Stomach smooth muscle (tissue), 2 donors: ENCODE measurements at regions not wholly inside any gene's neighbourhood (a gene's known extent, or its start where the extent isn't known, plus 50 kb on each side); places are given as distances from the start of the nearest gene placed in this dataset.

ENCODE experiments used
- H3K27ac ChIP-seq: one replicate; pipeline ENCODE4 v1.7.0; 2013; ENCODE audit warnings: mild to moderate bottlenecking, low read length, inconsistent platforms
- H3K27me3 ChIP-seq, 2 donors: one replicate each; pipeline ENCODE4 v1.7.0; 2013; ENCODE audit warnings: low read length in 2 of 2; ENCODE audit not compliant: insufficient read depth in 2 of 2, control insufficient read depth in 1 of 2
- H3K36me3 ChIP-seq, 2 donors: one replicate each; pipeline ENCODE4 v1.7.0; 2013; ENCODE audit warnings: low read length in 2 of 2; ENCODE audit not compliant: control insufficient read depth in 2 of 2, insufficient read depth in 2 of 2
- H3K4me1 ChIP-seq: one replicate; pipeline ENCODE4 v1.7.0; 2013; ENCODE audit warnings: low read length; ENCODE audit not compliant: control insufficient read depth, insufficient read depth
- H3K4me3 ChIP-seq, 2 donors: one replicate each; pipeline ENCODE4 v1.7.0; 2013; ENCODE audit warnings: low read length in 2 of 2
- H3K9ac ChIP-seq, 2 donors: one replicate each; pipeline ENCODE4 v1.7.0; 2013; ENCODE audit warnings: low read length in 2 of 2, mild to moderate bottlenecking in 1 of 2
- H3K9me3 ChIP-seq, 2 donors: one replicate each; pipeline ENCODE4 v1.7.0; 2013; ENCODE audit warnings: low read length in 2 of 2; ENCODE audit not compliant: control insufficient read depth in 2 of 2
- donor health status: healthy.
- donor health status: Pancreatic carcinoma.

DNA sequence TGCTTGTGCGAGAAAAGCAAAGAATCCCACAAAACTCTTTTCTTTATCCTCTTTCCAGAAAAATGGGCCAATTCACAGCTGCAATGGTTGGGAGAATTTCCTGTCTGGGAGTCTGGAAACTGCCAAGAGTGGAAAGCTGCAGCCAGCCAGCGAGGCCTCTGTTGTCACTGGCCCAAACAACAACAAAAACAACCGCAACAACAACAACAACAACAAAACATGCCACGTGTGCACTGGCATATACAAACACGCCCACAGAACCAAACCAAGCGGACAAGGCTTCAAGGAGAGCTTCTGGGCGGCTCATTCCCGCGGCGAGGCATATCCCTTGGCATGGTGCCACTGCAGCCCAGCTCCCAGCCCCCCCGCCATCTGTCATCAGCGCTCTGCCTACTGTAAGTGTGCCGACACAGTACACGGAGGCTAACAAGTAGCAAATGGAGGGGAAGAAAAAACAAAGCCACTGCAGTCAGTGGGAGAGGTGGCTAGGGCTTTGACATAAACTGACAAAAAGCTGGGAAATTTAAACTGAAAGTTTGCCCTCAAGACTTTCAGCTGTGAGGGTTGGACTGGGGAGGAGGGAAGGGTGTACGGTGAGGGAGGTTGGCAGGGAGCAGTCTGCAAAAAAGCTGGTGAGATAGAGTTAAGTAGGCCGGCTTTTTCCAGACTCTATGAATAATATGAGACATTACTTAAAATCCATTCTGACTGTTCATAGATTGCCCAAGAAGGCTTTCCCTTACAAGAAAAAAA, 165.0 kb upstream of the ZNF462 start:
- Histone ChIP-seq H3K27ac (peak overlapping the region; percentile 73), H3K9me3 (no peaks in the 10 kb centered on the region)

DNA sequence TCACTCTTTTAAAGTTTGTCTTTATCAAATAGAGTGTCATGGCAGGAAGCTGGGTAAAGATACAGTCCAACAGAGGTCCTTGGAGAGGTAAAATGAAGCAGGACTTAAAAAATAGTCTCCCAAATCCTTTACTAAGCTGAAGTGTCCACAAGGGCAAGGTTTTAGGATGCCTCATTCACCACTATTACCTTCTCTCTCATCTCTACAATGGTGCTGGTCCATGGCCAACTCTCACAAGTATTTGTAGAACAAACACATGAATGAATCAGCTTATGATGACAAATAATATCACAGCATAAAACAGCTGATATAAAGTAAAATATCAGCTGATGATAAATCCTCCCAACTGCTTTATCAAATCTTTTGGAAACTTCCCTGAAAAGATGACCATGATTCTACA, 162.3 kb upstream of the ZNF462 start:
- Histone ChIP-seq H3K9me3 (peaks cover 0 to 2% of the 10 kb centered on the region in 2 donors), H3K27me3 (no peaks in the 10 kb centered on the region)

More for the DNA sequence above, 165.0 kb upstream of the ZNF462 start:
- H3K36me3 ChIP-seq: no peaks in the 10 kb centered on the region
- H3K4me1 ChIP-seq: peaks cover 12% of the 10 kb centered on the region
- H3K27me3 ChIP-seq: no peaks in the 10 kb centered on the region
- peak overlapping the region; percentile 22 to 58 for H3K9ac ChIP-seq
- H3K4me3 ChIP-seq: peak overlapping the region; percentile 48 to 68

DNA sequence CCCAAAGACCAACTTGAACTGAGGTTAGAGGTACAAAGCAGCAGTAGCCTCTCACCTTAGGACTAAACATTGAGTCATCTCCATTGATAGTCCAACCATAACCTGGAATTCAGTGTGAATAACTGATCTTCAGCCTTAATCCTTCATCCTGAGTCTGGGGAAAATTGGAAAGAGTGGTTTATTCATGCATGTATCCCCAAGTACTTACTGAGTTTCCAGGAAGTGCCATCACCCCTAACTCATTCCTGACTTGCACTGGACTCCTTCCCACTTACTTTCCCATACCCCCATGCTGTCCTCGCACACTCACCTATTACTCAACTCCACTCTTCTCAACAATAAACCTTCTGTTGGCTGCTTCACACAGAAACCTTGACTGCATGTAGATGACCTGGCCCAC, 161.4 kb upstream of the ZNF462 start:
- peaks cover 0 to 2% of the 10 kb centered on the region in 2 donors for H3K9me3 ChIP-seq
- no peak overlapping the region for H3K4me3 ChIP-seq
- no peaks in the 10 kb centered on the region for H3K27me3 ChIP-seq
- no peak overlapping the region for H3K9ac ChIP-seq
- no peak overlapping the region for H3K27ac ChIP-seq
- H3K4me1 ChIP-seq: peaks cover 10% of the 10 kb centered on the region
- H3K36me3 ChIP-seq: no peaks in the 10 kb centered on the region

More for the DNA sequence above, 162.3 kb upstream of the ZNF462 start:
- Histone ChIP-seq H3K36me3 (no peaks in the 10 kb centered on the region), H3K27ac (no peak overlapping the region), H3K4me3 (no peak overlapping the region), H3K4me1 (peaks cover 10% of the 10 kb centered on the region), H3K9ac (no peak overlapping the region)

DNA sequence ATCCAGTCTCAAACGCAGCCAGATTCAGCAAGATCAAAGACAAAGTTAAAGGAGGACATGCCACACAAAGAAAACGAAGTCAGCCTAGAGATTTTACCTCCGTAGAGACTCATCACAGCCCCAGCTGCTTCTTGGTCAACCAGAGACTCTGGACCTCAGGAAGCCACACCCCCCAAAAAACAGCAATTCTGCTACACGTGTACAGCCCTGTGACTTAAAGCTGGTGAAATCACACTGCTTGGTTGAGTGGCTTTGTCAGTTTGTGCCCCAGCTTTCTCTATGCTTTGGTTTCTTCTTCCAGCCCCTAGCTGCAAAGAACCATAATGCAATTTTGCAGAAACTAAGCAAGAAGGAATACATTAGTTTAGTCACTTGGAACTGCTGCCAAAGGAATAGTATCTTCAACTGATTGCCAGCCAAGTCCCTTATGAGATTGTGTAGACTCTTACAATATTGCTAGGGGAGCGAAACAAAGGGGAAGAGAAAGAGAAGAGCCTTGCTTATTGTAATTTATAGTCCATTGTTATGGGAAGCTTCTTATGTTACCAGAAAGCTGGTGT, 158.8 kb upstream of the ZNF462 start:
- Histone ChIP-seq H3K9ac (no peak overlapping the region), H3K4me1 (peaks cover 9% of the 10 kb centered on the region), H3K36me3 (no peaks in the 10 kb centered on the region), H3K27me3 (no peaks in the 10 kb centered on the region), H3K4me3 (no peak overlapping the region), H3K27ac (no peak overlapping the region), H3K9me3 (peaks cover 0 to 2% of the 10 kb centered on the region in 2 donors)

DNA sequence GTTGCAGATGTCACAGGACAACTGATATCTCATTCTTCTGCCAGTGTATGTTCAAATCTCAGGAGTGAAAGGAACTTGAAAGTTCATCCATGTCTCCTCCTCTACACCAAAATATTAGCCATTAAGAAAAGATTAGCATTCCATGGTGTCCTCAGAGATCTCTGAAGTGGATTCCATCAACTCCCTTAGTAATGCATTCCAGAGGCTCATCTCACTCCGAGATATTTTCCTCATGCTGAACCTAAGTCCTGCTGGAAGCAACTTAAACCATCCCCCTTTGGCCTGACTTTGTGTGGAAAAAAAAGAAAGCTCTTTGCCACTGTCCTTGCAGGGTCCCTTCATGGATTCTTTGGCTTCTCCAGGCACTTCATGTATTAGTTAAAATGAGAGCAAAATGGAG, 155.7 kb upstream of the ZNF462 start:
- Histone ChIP-seq H3K9me3 (peaks cover 0 to 2% of the 10 kb centered on the region in 2 donors), H3K9ac (no peak overlapping the region), H3K27ac (no peak overlapping the region), H3K36me3 (no peaks in the 10 kb centered on the region), H3K27me3 (no peaks in the 10 kb centered on the region), H3K4me3 (no peak overlapping the region), H3K4me1 (peaks cover 9% of the 10 kb centered on the region)

DNA sequence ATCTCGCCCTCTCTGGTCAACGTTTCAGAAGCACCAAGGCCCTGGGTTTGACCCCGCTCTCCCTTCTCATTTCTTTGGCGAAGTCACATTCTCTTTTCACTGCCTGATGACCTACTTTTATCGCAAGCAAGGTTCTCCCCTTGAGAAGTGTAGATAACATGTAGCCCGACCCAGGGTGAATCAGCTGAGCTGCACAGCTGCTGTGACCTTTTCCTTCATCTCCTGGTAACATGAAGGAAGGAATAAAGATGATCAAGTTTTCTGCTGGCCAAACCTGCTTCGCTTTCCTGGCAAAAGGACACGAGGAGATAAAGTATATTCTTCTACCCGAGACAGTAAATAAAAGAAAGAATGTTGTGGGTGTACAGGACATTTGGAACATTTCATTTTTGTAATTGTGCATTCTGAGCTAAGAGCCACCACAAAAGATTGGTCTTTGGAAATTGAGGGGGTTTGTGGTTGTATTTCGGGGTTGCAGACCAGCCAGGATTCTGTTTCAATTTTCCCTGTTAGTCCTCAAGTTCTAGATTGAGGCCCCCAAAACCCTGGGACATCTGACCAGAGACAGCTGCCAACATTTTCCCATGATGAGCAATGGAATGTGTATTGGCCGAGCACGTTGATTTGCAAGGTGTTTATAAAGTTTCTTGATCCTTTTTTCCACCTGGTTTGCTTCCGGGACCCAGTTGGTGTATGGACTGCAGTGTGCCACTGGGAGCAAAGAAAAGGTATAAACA, 155.1 kb upstream of the ZNF462 start:
- H3K4me1 ChIP-seq: peaks cover 9% of the 10 kb centered on the region
- no peak overlapping the region for H3K27ac ChIP-seq
- H3K27me3 ChIP-seq: no peaks in the 10 kb centered on the region
- no peak overlapping the region for H3K4me3 ChIP-seq
- H3K36me3 ChIP-seq: no peaks in the 10 kb centered on the region
- no peak overlapping the region for H3K9ac ChIP-seq
- H3K9me3 ChIP-seq: peaks cover 0 to 2% of the 10 kb centered on the region in 2 donors

DNA sequence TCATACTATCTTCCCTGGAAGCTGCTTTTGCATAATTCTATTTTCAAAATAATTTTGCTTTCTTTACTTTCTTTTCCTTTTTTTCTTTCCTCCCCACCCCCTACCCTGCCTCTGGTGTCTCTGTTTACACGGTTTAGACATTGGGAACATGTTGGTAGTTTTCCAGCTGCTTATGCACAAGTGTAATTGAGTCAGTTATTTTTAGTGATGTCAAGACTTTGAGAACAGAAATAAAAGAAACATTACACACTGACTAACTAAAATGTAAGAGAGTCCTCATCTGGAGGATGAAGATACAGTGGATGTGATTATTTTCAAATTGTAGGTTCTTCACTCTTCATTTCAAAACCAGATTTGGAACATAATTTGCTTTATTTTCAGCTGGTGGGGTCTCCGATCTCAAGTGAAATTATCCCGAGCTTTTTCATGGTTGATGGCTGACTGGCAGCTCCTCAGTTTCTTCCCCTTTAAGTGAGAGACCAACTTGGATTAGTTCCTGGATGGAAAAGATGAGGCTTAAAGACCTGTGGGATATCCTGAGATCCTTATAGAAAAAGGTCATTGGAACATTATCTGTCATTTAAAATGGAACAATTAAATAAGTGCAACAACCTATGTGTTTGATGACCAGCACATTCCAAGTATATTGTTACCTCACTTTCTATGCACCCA, 154.4 kb upstream of the ZNF462 start:
- Histone ChIP-seq H3K4me3 (no peak overlapping the region), H3K9me3 (peaks cover 0 to 2% of the 10 kb centered on the region in 2 donors), H3K9ac (no peak overlapping the region), H3K4me1 (peaks cover 9% of the 10 kb centered on the region), H3K27ac (no peak overlapping the region), H3K27me3 (no peaks in the 10 kb centered on the region), H3K36me3 (no peaks in the 10 kb centered on the region)

DNA sequence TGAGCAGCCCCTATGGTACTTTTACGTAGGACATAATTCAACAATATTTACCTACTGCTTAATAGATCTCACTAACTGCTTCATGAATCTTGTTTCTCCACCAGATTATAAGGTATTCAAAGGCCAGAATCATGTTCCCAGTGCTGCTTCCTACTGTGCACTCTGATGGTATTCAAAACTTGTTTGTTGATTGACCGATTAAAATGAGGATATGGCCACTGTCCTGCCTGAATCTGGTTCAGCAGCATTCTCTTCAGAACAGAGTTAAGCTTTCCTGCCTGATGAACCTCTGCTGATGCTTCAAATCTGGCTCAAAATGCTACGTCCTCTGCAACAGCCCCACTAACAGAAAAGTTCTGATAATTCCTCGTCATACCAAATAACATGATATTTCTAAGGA, 150.7 kb upstream of the ZNF462 start:
- Histone ChIP-seq H3K36me3 (no peaks in the 10 kb centered on the region), H3K27ac (no peak overlapping the region), H3K27me3 (no peaks in the 10 kb centered on the region), H3K9me3 (no peaks in the 10 kb centered on the region), H3K4me3 (no peak overlapping the region), H3K4me1 (peaks cover 9% of the 10 kb centered on the region), H3K9ac (no peak overlapping the region)

DNA sequence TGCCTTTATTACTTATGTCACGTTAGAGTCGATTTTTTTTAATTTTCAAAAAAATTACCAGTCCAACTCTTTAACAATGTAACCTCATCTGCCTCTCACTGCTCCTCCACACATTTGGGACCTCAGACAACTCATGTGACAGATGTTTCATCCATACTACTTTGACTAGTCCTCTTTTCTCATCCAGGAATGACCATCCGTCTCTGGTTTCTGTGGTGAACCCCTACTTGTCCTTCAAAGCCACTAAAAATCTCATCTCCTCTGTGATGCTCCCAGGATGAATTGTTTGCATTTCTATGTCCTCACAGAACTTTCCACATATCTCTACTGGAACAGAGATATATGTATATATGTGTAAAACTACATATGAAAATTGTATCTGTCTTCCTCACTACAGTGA, 149.8 kb upstream of the ZNF462 start:
- H3K9me3 ChIP-seq: no peaks in the 10 kb centered on the region
- H3K4me3 ChIP-seq: no peak overlapping the region
- H3K4me1 ChIP-seq: peaks cover 2% of the 10 kb centered on the region
- no peaks in the 10 kb centered on the region for H3K36me3 ChIP-seq
- H3K9ac ChIP-seq: no peak overlapping the region
- no peak overlapping the region for H3K27ac ChIP-seq
- H3K27me3 ChIP-seq: no peaks in the 10 kb centered on the region

DNA sequence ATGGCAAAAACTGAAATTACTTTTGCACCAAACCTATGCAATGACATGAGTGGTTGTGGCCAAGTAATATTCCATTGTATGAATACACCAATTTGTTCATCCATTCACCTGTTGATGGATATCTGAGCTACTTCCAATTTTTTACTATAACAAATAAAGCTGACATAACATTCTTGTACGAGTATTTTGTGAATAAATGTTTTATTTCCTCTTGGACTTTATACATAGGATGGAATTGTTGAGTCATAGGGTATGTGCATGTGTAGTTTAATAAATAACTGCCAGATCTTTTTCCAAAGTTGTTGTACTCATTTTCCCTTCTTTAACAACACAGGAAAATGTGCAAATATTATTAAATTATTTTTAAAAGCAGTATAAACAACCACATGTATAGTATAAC, 146.1 kb upstream of the ZNF462 start:
- Histone ChIP-seq H3K9me3 (no peaks in the 10 kb centered on the region), H3K27me3 (no peaks in the 10 kb centered on the region), H3K9ac (no peak overlapping the region), H3K4me1 (no peaks in the 10 kb centered on the region), H3K4me3 (no peak overlapping the region), H3K27ac (no peak overlapping the region), H3K36me3 (no peaks in the 10 kb centered on the region)
